Activated naive CD8-positive, alpha-beta T cell (primary cell): ENCODE measurements at regions not wholly inside any gene's neighbourhood (a gene's known extent, or its start where the extent isn't known, plus 50 kb on each side); places are given as distances from the start of the nearest gene placed in this dataset.

ENCODE experiments used
- H3K27ac Mint-ChIP-seq: one replicate; pipeline ENCODE4 v1.8.0; 2021; ENCODE audit warnings: mixed read lengths
- H3K27me3 Mint-ChIP-seq: one replicate; pipeline ENCODE4 v1.8.0; 2021; ENCODE audit warnings: mixed read lengths
- H3K36me3 Mint-ChIP-seq: one replicate; pipeline ENCODE4 v1.8.0; 2021; ENCODE audit warnings: mixed read lengths
- H3K4me1 Mint-ChIP-seq: one replicate; pipeline ENCODE4 v1.8.0; 2021; ENCODE audit warnings: low read depth, mixed read lengths
- H3K4me3 Mint-ChIP-seq: one replicate; pipeline ENCODE4 v1.8.0; 2021; ENCODE audit warnings: mild to moderate bottlenecking, mixed read lengths
- H3K9me3 Mint-ChIP-seq: one replicate; pipeline ENCODE4 v1.8.0; 2021; ENCODE audit warnings: low read depth, mixed read lengths

GRCh38 chr21:22096314-22096713 is 1098.1 kb downstream of the NCAM2 start:
- Mint-ChIP-seq H3K4me3 (no peak overlapping the region), H3K4me1 (no peaks in the 10 kb centered on the region), H3K27ac (no peak overlapping the region), H3K9me3 (peaks cover 3% of the 10 kb centered on the region), H3K27me3 (no peaks in the 10 kb centered on the region), H3K36me3 (no peaks in the 10 kb centered on the region)

- Mint-ChIP-seq H3K36me3 (no peaks in the 10 kb centered on the region), H3K27me3 (no peaks in the 10 kb centered on the region), H3K4me3 (no peak overlapping the region)
Observed at GRCh38 chr21:22106720-22107410, 1108.7 kb downstream of the NCAM2 start.

GRCh38 chr21:22115746-22116145 is 1117.5 kb downstream of the NCAM2 start:
- Mint-ChIP-seq H3K4me1 (no peaks in the 10 kb centered on the region), H3K27me3 (no peaks in the 10 kb centered on the region), H3K27ac (no peak overlapping the region), H3K9me3 (no peaks in the 10 kb centered on the region), H3K4me3 (no peak overlapping the region), H3K36me3 (no peaks in the 10 kb centered on the region)

More at GRCh38 chr21:22106720-22107410, 1108.7 kb downstream of the NCAM2 start:
- Mint-ChIP-seq H3K9me3 (no peaks in the 10 kb centered on the region), H3K4me1 (no peaks in the 10 kb centered on the region), H3K27ac (no peak overlapping the region)

GRCh38 chr21:22120616-22121266 is 1122.5 kb downstream of the NCAM2 start:
- Mint-ChIP-seq H3K27ac (no peak overlapping the region), H3K36me3 (no peaks in the 10 kb centered on the region), H3K4me1 (no peaks in the 10 kb centered on the region), H3K27me3 (no peaks in the 10 kb centered on the region), H3K4me3 (no peak overlapping the region), H3K9me3 (no peaks in the 10 kb centered on the region)

- no peaks in the 10 kb centered on the region for H3K27me3 Mint-ChIP-seq
- H3K4me3 Mint-ChIP-seq: no peak overlapping the region
- no peaks in the 10 kb centered on the region for H3K9me3 Mint-ChIP-seq
- no peaks in the 10 kb centered on the region for H3K36me3 Mint-ChIP-seq
- H3K27ac Mint-ChIP-seq: no peak overlapping the region
- no peaks in the 10 kb centered on the region for H3K4me1 Mint-ChIP-seq
Observed at GRCh38 chr21:22125581-22125980, 1127.4 kb downstream of the NCAM2 start.

- H3K4me3 Mint-ChIP-seq: no peak overlapping the region
- no peaks in the 10 kb centered on the region for H3K27me3 Mint-ChIP-seq
- H3K27ac Mint-ChIP-seq: no peak overlapping the region
- peaks cover 5% of the 10 kb centered on the region for H3K9me3 Mint-ChIP-seq
- H3K4me1 Mint-ChIP-seq: no peaks in the 10 kb centered on the region
- H3K36me3 Mint-ChIP-seq: no peaks in the 10 kb centered on the region
Observed at GRCh38 chr21:22128671-22129070, 1130.5 kb downstream of the NCAM2 start.

GRCh38 chr21:22132358-22133071 is 1134.3 kb downstream of the NCAM2 start:
- Mint-ChIP-seq H3K4me3 (no peak overlapping the region), H3K27me3 (no peaks in the 10 kb centered on the region), H3K9me3 (peaks cover 5% of the 10 kb centered on the region), H3K4me1 (no peaks in the 10 kb centered on the region), H3K36me3 (no peaks in the 10 kb centered on the region), H3K27ac (no peak overlapping the region)

GRCh38 chr21:22136740-22137139 is 1138.5 kb downstream of the NCAM2 start:
- H3K27ac Mint-ChIP-seq: no peak overlapping the region
- peaks cover 5% of the 10 kb centered on the region for H3K9me3 Mint-ChIP-seq
- no peaks in the 10 kb centered on the region for H3K4me1 Mint-ChIP-seq
- H3K4me3 Mint-ChIP-seq: no peak overlapping the region
- no peaks in the 10 kb centered on the region for H3K27me3 Mint-ChIP-seq
- no peaks in the 10 kb centered on the region for H3K36me3 Mint-ChIP-seq

- Mint-ChIP-seq H3K27ac (no peak overlapping the region), H3K27me3 (no peaks in the 10 kb centered on the region), H3K9me3 (no peaks in the 10 kb centered on the region), H3K4me3 (no peak overlapping the region), H3K36me3 (no peaks in the 10 kb centered on the region), H3K4me1 (no peaks in the 10 kb centered on the region)
Observed at GRCh38 chr21:22138297-22139016, 1140.2 kb downstream of the NCAM2 start.

GRCh38 chr21:22145545-22145944 is 1147.3 kb downstream of the NCAM2 start:
- H3K9me3 Mint-ChIP-seq: no peaks in the 10 kb centered on the region
- no peaks in the 10 kb centered on the region for H3K4me1 Mint-ChIP-seq
- H3K27me3 Mint-ChIP-seq: no peaks in the 10 kb centered on the region
- H3K36me3 Mint-ChIP-seq: no peaks in the 10 kb centered on the region
- no peak overlapping the region for H3K4me3 Mint-ChIP-seq
- H3K27ac Mint-ChIP-seq: no peak overlapping the region

- Mint-ChIP-seq H3K4me1 (no peaks in the 10 kb centered on the region), H3K36me3 (no peaks in the 10 kb centered on the region), H3K4me3 (no peak overlapping the region), H3K9me3 (no peaks in the 10 kb centered on the region), H3K27ac (no peak overlapping the region), H3K27me3 (no peaks in the 10 kb centered on the region)
Observed at GRCh38 chr21:22154579-22155274, 1156.5 kb downstream of the NCAM2 start.

- no peak overlapping the region for H3K27ac Mint-ChIP-seq
- no peaks in the 10 kb centered on the region for H3K27me3 Mint-ChIP-seq
- no peaks in the 10 kb centered on the region for H3K4me1 Mint-ChIP-seq
- no peaks in the 10 kb centered on the region for H3K36me3 Mint-ChIP-seq
- H3K9me3 Mint-ChIP-seq: peaks cover 5% of the 10 kb centered on the region
- no peak overlapping the region for H3K4me3 Mint-ChIP-seq
Observed at GRCh38 chr21:22164912-22165311, 1166.7 kb downstream of the NCAM2 start.

GRCh38 chr21:22174746-22175145 is 1176.5 kb downstream of the NCAM2 start:
- no peaks in the 10 kb centered on the region for H3K36me3 Mint-ChIP-seq
- no peak overlapping the region for H3K27ac Mint-ChIP-seq
- no peak overlapping the region for H3K4me3 Mint-ChIP-seq
- no peaks in the 10 kb centered on the region for H3K4me1 Mint-ChIP-seq
- H3K27me3 Mint-ChIP-seq: no peaks in the 10 kb centered on the region
- no peaks in the 10 kb centered on the region for H3K9me3 Mint-ChIP-seq

GRCh38 chr21:22189278-22189677 is 1191.1 kb downstream of the NCAM2 start:
- H3K36me3 Mint-ChIP-seq: no peaks in the 10 kb centered on the region
- no peaks in the 10 kb centered on the region for H3K27me3 Mint-ChIP-seq
- no peak overlapping the region for H3K27ac Mint-ChIP-seq

More at GRCh38 chr21:22189278-22189677, 1191.1 kb downstream of the NCAM2 start:
- H3K9me3 Mint-ChIP-seq: no peaks in the 10 kb centered on the region
- H3K4me1 Mint-ChIP-seq: no peaks in the 10 kb centered on the region
- no peak overlapping the region for H3K4me3 Mint-ChIP-seq
